ENCODE measurements at regions not wholly inside any gene's neighbourhood (a gene's known extent, or its start where the extent isn't known, plus 50 kb on each side); places are given as distances from the start of the nearest gene placed in this dataset.

DNA sequence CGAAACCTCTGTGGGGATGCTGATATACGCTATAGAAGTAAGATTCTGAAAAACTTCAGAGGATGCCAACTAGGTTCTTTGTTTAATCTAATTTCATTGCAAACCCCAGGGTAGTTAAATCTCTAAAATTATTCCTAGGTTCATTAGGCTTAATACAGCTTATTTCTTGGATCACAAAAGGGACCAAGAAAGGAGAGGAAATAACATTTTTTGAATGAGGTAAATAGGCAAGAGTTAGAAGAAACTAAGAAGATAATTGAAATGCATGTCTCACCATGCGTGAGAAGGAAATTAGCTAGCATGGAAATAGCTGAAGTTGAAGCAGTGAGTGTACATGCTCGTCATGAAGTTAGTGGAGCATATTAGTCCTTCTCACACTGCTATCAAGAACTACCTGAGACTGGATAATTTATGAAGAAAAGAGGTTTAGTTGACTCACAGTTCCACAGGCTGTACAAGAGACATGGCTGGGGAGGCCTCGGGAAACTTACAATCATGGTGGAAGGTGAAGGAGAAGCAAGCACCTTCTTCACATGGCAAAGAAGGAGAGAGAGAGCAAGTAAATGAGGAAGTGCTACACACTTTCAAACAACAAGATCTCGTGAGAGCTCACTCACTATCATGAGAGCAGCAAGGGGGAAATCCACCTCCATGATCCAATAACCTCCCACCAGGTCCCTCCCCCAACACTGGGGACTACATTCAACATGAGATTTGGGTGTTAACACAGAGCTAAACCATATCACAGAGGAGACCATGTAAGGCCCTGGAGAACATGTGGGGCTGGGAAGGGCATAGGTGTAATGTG, 125.1 kb upstream of the OSMR start:
- no peak for TF ChIP-seq POLR2AphosphoS5 (IDR thresholded peaks at IDR 0.05)
- TF ChIP-seq, protein P1, sequence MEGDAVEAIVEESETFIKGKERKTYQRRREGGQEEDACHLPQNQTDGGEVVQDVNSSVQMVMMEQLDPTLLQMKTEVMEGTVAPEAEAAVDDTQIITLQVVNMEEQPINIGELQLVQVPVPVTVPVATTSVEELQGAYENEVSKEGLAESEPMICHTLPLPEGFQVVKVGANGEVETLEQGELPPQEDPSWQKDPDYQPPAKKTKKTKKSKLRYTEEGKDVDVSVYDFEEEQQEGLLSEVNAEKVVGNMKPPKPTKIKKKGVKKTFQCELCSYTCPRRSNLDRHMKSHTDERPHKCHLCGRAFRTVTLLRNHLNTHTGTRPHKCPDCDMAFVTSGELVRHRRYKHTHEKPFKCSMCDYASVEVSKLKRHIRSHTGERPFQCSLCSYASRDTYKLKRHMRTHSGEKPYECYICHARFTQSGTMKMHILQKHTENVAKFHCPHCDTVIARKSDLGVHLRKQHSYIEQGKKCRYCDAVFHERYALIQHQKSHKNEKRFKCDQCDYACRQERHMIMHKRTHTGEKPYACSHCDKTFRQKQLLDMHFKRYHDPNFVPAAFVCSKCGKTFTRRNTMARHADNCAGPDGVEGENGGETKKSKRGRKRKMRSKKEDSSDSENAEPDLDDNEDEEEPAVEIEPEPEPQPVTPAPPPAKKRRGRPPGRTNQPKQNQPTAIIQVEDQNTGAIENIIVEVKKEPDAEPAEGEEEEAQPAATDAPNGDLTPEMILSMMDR (IDR thresholded peaks at IDR 0.05): no peak

All from upper lobe of left lung (tissue), 4 donors.